ENCODE measurements at regions not wholly inside any gene's neighbourhood (a gene's known extent, or its start where the extent isn't known, plus 50 kb on each side); places are given as distances from the start of the nearest gene placed in this dataset.

DNA sequence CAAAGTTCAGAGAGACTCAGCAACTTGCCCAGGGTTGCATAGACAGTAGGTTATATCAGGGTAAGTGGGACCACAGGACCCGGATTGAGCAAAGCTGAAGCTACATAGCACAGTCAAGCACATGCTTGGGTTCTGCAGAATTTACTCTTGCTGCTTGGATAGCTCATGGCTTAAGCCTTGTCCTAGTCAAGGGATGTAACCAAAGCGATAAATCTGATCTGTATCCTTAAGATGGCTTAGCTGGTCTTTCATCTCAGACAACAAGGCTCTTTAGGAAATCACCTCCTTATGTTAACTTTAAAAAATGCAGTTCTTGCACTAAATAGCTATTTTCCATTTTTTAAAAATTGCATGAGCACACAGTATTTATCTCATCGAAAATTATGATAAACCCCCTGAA lies 158.5 kb downstream of the LPIN1 start:
- no peaks in the 10 kb centered on the region for H3K4me1 Mint-ChIP-seq
- H3K27me3 Mint-ChIP-seq, result no peaks in the 10 kb centered on the region
- no peaks in the 10 kb centered on the region for H3K36me3 Mint-ChIP-seq
- no peak overlapping the region for H3K4me3 Mint-ChIP-seq
- no peaks in the 10 kb centered on the region for H3K9me3 ChIP-seq (ENCODE audit: control insufficient read depth in 1 of 2, low read length in 2 of 2)
- no peaks in the 10 kb centered on the region for H3K27me3 ChIP-seq (ENCODE audit: insufficient read depth, low read length)
- H3K36me3 ChIP-seq (ENCODE audit: insufficient read depth, low read length), result no peaks in the 10 kb centered on the region
- H3K27ac ChIP-seq (ENCODE audit: low read depth, low read length), result no peak overlapping the region
- ChIA-PET POLR2A (ENCODE audit: partially characterized antibody) (no interaction called here), CTCF (ENCODE audit: partially characterized antibody) (interaction anchor here (0.9 to 1.0 kb wide), 2 partner anchors 9 to 19 kb away, joined by 3 read pairs; no protein-coding TSS in a partner anchor)
- no peak for DNase-seq
- H3K4me1 ChIP-seq (ENCODE audit: insufficient read depth, low read length), result no peaks in the 10 kb centered on the region
- intact Hi-C loops (cut with micrococcal nuclease), result no loop called here
- H3K27ac Mint-ChIP-seq, result no peak overlapping the region
- no peak overlapping the region for H3K4me3 ChIP-seq (ENCODE audit: low read length in 2 of 2)
- peaks cover 0 to 2% (median 0%) of the 10 kb centered on the region in 8 donors for H3K9me3 Mint-ChIP-seq

- POLR2A ChIA-PET (ENCODE audit: partially characterized antibody), result no interaction called here
- peaks cover 0 to 5% (median 0%) of the 10 kb centered on the region in 8 donors for H3K9me3 Mint-ChIP-seq
Measured at GRCh38 chr2:11907190-11907589, 160.8 kb downstream of the LPIN1 start.

GRCh38 chr2:11910971-11911370 lies 164.5 kb downstream of the LPIN1 start:
- Histone ChIP-seq H3K27ac (ENCODE audit: low read depth, low read length) (no peak overlapping the region), H3K27me3 (ENCODE audit: insufficient read depth, low read length) (no peaks in the 10 kb centered on the region), H3K4me3 (ENCODE audit: low read length in 2 of 2) (no peak overlapping the region), H3K9me3 (ENCODE audit: control insufficient read depth in 1 of 2, low read length in 2 of 2) (no peaks in the 10 kb centered on the region), H3K4me1 (ENCODE audit: insufficient read depth, low read length) (no peaks in the 10 kb centered on the region), H3K36me3 (ENCODE audit: insufficient read depth, low read length) (no peaks in the 10 kb centered on the region)
- Mint-ChIP-seq H3K4me1 (no peaks in the 10 kb centered on the region), H3K4me3 (no peak overlapping the region), H3K9me3 (peaks cover 2 to 10% (median 5%) of the 10 kb centered on the region in 8 donors), H3K27me3 (no peaks in the 10 kb centered on the region), H3K27ac (peak overlapping the region in 1 of 7 donors; percentile 2), H3K36me3 (peaks cover 0 to 4% of the 10 kb centered on the region in 2 donors)
- POLR2A ChIA-PET (ENCODE audit: partially characterized antibody), result no interaction called here
- no peak for DNase-seq
- intact Hi-C loops (cut with micrococcal nuclease), result no loop called here
- CTCF ChIA-PET (ENCODE audit: partially characterized antibody), result no interaction called here

More at GRCh38 chr2:11907190-11907589, 160.8 kb downstream of the LPIN1 start:
- Mint-ChIP-seq H3K27me3 (no peaks in the 10 kb centered on the region), H3K4me1 (no peaks in the 10 kb centered on the region), H3K36me3 (no peaks in the 10 kb centered on the region), H3K4me3 (no peak overlapping the region), H3K27ac (no peak overlapping the region)
- no peaks in the 10 kb centered on the region for H3K9me3 ChIP-seq (ENCODE audit: control insufficient read depth in 1 of 2, low read length in 2 of 2)
- H3K4me1 ChIP-seq (ENCODE audit: insufficient read depth, low read length), result no peaks in the 10 kb centered on the region
- CTCF ChIA-PET (ENCODE audit: partially characterized antibody), result no interaction called here
- intact Hi-C loops (cut with micrococcal nuclease), result no loop called here
- no peak overlapping the region for H3K4me3 ChIP-seq (ENCODE audit: low read length in 2 of 2)
- no peaks in the 10 kb centered on the region for H3K36me3 ChIP-seq (ENCODE audit: insufficient read depth, low read length)
- no peak for DNase-seq
- H3K27me3 ChIP-seq (ENCODE audit: insufficient read depth, low read length), result no peaks in the 10 kb centered on the region
- H3K27ac ChIP-seq (ENCODE audit: low read depth, low read length), result no peak overlapping the region

DNA sequence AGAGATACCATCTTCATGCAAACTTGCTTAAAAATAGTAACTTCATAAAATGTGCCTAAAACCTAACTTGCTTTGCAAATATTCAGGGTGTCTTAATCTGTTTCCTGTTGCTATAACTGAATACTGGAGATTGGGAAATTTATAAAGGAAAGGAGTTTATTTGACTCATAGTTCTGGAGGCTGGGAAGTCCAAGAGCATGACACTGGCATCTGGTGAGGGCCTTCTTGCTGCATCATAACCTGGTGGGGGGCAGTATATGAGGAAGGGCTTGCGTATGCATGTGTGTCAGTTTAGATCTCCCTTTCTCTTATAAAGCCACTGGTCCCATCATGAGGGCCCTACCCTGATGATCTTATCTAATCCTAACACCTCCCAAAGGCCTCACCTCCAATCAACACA lies 166.5 kb downstream of the LPIN1 start:
- H3K27ac ChIP-seq (ENCODE audit: low read depth, low read length), result no peak overlapping the region
- H3K27me3 Mint-ChIP-seq, result no peaks in the 10 kb centered on the region
- CTCF ChIA-PET (ENCODE audit: partially characterized antibody), result no interaction called here
- DNase-seq, result no peak
- no peak overlapping the region for H3K4me3 Mint-ChIP-seq
- no peak overlapping the region for H3K4me3 ChIP-seq (ENCODE audit: low read length in 2 of 2)
- intact Hi-C loops (cut with micrococcal nuclease), result no loop called here
- no peaks in the 10 kb centered on the region for H3K4me1 Mint-ChIP-seq
- H3K4me1 ChIP-seq (ENCODE audit: insufficient read depth, low read length), result no peaks in the 10 kb centered on the region
- H3K9me3 Mint-ChIP-seq, result peaks cover 2 to 10% (median 5%) of the 10 kb centered on the region in 8 donors
- no peak overlapping the region for H3K27ac Mint-ChIP-seq
- H3K9me3 ChIP-seq (ENCODE audit: control insufficient read depth in 1 of 2, low read length in 2 of 2), result no peaks in the 10 kb centered on the region
- no peaks in the 10 kb centered on the region for H3K36me3 ChIP-seq (ENCODE audit: insufficient read depth, low read length)
- POLR2A ChIA-PET (ENCODE audit: partially characterized antibody), result no interaction called here
- peaks cover 0 to 4% of the 10 kb centered on the region in 2 donors for H3K36me3 Mint-ChIP-seq
- H3K27me3 ChIP-seq (ENCODE audit: insufficient read depth, low read length), result no peaks in the 10 kb centered on the region

DNA sequence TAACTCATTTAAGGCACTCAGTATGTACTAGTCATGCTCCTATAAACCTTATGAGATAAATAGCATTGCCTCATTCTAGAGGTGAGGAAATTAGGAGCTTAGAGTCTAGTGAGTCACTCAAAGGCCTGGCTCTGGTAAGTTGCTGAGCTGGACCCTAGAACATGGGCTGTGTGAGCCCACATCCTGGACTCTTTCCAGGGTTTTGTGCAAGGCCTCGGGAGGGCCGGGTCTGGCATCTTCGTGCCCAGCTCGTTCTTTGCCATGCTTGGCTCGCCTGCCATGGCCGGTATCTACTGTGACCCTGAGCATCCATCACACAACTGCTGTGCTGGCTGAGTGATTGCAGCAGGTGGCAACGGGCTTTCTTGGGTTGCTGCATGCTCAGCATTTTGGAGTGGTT lies 168.0 kb downstream of the LPIN1 start:
- ChIA-PET CTCF (ENCODE audit: partially characterized antibody) (no interaction called here), POLR2A (ENCODE audit: partially characterized antibody) (no interaction called here)
- intact Hi-C loops (cut with micrococcal nuclease), result no loop called here
- Mint-ChIP-seq H3K27me3 (no peaks in the 10 kb centered on the region), H3K36me3 (peaks cover 0 to 4% of the 10 kb centered on the region in 2 donors), H3K9me3 (peaks cover 2 to 10% (median 5%) of the 10 kb centered on the region in 8 donors), H3K4me3 (no peak overlapping the region), H3K4me1 (no peaks in the 10 kb centered on the region), H3K27ac (no peak overlapping the region)
- Histone ChIP-seq H3K4me3 (ENCODE audit: low read length in 2 of 2) (no peak overlapping the region), H3K9me3 (ENCODE audit: control insufficient read depth in 1 of 2, low read length in 2 of 2) (no peaks in the 10 kb centered on the region), H3K27me3 (ENCODE audit: insufficient read depth, low read length) (no peaks in the 10 kb centered on the region), H3K27ac (ENCODE audit: low read depth, low read length) (no peak overlapping the region), H3K4me1 (ENCODE audit: insufficient read depth, low read length) (no peaks in the 10 kb centered on the region), H3K36me3 (ENCODE audit: insufficient read depth, low read length) (no peaks in the 10 kb centered on the region)
- no peak for DNase-seq

DNA sequence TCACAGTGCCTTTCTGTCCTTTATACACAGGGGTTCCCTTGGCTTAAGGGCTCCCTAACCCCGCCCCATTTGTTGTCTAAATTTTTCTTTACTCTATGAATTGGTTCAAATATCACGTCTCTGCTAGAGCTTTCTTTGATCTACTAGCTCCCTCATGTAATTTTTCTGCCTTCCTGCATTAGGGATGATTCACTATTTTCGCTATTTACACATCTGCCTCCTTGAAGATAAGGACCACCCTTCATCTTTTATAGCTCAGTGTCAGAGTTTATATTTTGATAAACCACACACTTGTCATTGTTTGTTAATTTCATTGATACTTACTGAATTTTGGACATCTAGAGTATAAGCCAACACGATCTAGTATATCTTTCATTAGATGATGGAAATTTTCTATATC lies 169.2 kb downstream of the LPIN1 start:
- DNase-seq, result no peak
- CTCF ChIA-PET (ENCODE audit: partially characterized antibody), result interaction anchor here (1.1 kb wide), 1 partner anchor 9 kb away, joined by 3 read pairs; no protein-coding TSS in a partner anchor
- no peak overlapping the region for H3K4me3 Mint-ChIP-seq
- Histone ChIP-seq H3K9me3 (ENCODE audit: control insufficient read depth in 1 of 2, low read length in 2 of 2) (no peaks in the 10 kb centered on the region), H3K27ac (ENCODE audit: low read depth, low read length) (no peak overlapping the region), H3K36me3 (ENCODE audit: insufficient read depth, low read length) (no peaks in the 10 kb centered on the region), H3K4me3 (ENCODE audit: low read length in 2 of 2) (no peak overlapping the region), H3K4me1 (ENCODE audit: insufficient read depth, low read length) (no peaks in the 10 kb centered on the region), H3K27me3 (ENCODE audit: insufficient read depth, low read length) (no peaks in the 10 kb centered on the region)
- POLR2A ChIA-PET (ENCODE audit: partially characterized antibody), result no interaction called here
- H3K27ac Mint-ChIP-seq, result peak overlapping the region in 1 of 7 donors; percentile 14
- H3K9me3 Mint-ChIP-seq, result peaks cover 2 to 10% (median 5%) of the 10 kb centered on the region in 8 donors
- intact Hi-C loops (cut with micrococcal nuclease), result no loop called here
- no peaks in the 10 kb centered on the region for H3K27me3 Mint-ChIP-seq
- H3K36me3 Mint-ChIP-seq, result peaks cover 0 to 4% of the 10 kb centered on the region in 2 donors
- no peaks in the 10 kb centered on the region for H3K4me1 Mint-ChIP-seq

DNA sequence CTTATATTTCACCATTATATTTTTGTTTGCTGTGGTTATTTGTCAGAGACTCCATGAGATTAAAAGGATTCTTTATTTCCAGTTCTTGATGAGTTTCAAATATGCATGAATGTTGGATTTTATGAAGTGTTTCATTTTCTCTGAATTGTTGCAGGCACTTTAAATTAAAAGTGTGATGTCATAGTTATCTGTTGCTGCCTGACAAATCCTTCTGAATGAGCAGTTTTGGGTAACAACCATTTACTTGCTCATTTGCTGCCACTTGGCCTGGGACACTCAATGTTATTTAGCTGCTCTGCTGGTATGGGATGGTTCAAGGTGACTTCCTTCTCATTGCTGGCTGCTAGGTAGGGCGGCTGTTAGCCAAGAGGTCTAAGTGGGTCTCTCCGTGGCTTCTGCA lies 173.5 kb downstream of the LPIN1 start:
- Histone ChIP-seq H3K4me3 (ENCODE audit: low read length in 2 of 2) (no peak overlapping the region), H3K27me3 (ENCODE audit: insufficient read depth, low read length) (no peaks in the 10 kb centered on the region), H3K36me3 (ENCODE audit: insufficient read depth, low read length) (no peaks in the 10 kb centered on the region), H3K4me1 (ENCODE audit: insufficient read depth, low read length) (no peaks in the 10 kb centered on the region), H3K27ac (ENCODE audit: low read depth, low read length) (no peak overlapping the region), H3K9me3 (ENCODE audit: control insufficient read depth in 1 of 2, low read length in 2 of 2) (no peaks in the 10 kb centered on the region)
- H3K27ac Mint-ChIP-seq, result no peak overlapping the region
- H3K9me3 Mint-ChIP-seq, result peaks cover 0 to 3% (median 0%) of the 10 kb centered on the region in 8 donors
- ChIA-PET POLR2A (ENCODE audit: partially characterized antibody) (no interaction called here), CTCF (ENCODE audit: partially characterized antibody) (no interaction called here)
- H3K36me3 Mint-ChIP-seq, result no peaks in the 10 kb centered on the region
- H3K4me1 Mint-ChIP-seq, result peaks cover 0 to 1% (median 0%) of the 10 kb centered on the region in 4 donors
- H3K4me3 Mint-ChIP-seq, result no peak overlapping the region
- H3K27me3 Mint-ChIP-seq, result peaks cover 0 to 2% of the 10 kb centered on the region in 2 donors
- DNase-seq, result no peak
- intact Hi-C loops (cut with micrococcal nuclease), result no loop called here

Data from CD4-positive, alpha-beta memory T cell (primary cell).